Progenitor cell of endocrine pancreas (in vitro differentiated cells): ENCODE measurements at regions not wholly inside any gene's neighbourhood (a gene's known extent, or its start where the extent isn't known, plus 50 kb on each side); places are given as distances from the start of the nearest gene placed in this dataset.
A peak's percentile ranks its signal among the peaks of the same experiment; 100 is the strongest.

Source experiments
- DNase-seq: peaks from one replicate; pipeline ENCODE4 v3.0.0; 2021; ENCODE audit warnings: low spot score; ENCODE audit not compliant: unreplicated experiment
- H3K27ac Mint-ChIP-seq: 2 replicates; pipeline ENCODE4 v1.8.0; 2021; ENCODE audit warnings: mild to moderate bottlenecking, moderate library complexity, mixed read lengths
- H3K27me3 Mint-ChIP-seq: 2 replicates; pipeline ENCODE4 v1.8.0; 2021; ENCODE audit warnings: mixed read lengths
- H3K36me3 Mint-ChIP-seq: 2 replicates; pipeline ENCODE4 v1.8.0; 2022; ENCODE audit warnings: mixed read lengths; ENCODE audit not compliant: insufficient read depth
- H3K4me1 Mint-ChIP-seq: 2 replicates; pipeline ENCODE4 v1.8.0; 2021; ENCODE audit warnings: low read depth, mixed read lengths
- H3K4me3 Mint-ChIP-seq: 2 replicates; pipeline ENCODE4 v1.8.0; 2021; ENCODE audit warnings: low read depth, mild to moderate bottlenecking, moderate library complexity, mixed read lengths
- H3K9me3 Mint-ChIP-seq: 2 replicates; pipeline ENCODE4 v1.8.0; 2021; ENCODE audit warnings: low read depth, mixed read lengths
- TF ChIP-seq, protein P1 (sequence below): fragments of 200-600 bp; sonication (generic); IDR thresholded peaks from one replicate; pipeline ENCODE4 v1.5.0; 2021; ENCODE audit warnings: antibody characterized with exemption, mild to moderate bottlenecking; ENCODE audit not compliant: unreplicated experiment

DNA sequence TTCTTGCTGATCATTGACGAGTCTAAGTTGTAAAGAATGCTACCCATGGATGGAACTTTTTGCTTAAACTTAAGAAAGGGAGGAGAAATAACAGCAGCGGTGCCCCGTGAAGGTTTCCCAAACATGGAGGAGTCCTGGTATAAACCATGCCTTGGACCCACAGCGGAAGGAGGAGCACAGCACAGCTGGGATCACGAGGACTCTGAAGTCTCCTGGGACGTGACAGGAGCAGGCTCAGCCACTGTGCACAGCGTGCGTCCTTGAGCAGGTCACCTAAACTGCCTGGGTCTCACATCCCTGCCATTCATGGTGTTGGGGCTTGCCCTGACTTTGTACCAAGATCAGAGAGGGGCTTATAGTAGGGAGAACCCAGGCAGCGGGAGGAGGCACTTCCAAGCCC lies 56.1 kb upstream of the UNC93A start:
- Mint-ChIP-seq H3K27ac (peak overlapping the region; percentile 23), H3K9me3 (no peaks in the 10 kb centered on the region), H3K4me1 (peaks cover 54% of the 10 kb centered on the region), H3K27me3 (peaks cover 4% of the 10 kb centered on the region), H3K36me3 (no peaks in the 10 kb centered on the region), H3K4me3 (no peak overlapping the region)
- TF ChIP-seq, protein P1, sequence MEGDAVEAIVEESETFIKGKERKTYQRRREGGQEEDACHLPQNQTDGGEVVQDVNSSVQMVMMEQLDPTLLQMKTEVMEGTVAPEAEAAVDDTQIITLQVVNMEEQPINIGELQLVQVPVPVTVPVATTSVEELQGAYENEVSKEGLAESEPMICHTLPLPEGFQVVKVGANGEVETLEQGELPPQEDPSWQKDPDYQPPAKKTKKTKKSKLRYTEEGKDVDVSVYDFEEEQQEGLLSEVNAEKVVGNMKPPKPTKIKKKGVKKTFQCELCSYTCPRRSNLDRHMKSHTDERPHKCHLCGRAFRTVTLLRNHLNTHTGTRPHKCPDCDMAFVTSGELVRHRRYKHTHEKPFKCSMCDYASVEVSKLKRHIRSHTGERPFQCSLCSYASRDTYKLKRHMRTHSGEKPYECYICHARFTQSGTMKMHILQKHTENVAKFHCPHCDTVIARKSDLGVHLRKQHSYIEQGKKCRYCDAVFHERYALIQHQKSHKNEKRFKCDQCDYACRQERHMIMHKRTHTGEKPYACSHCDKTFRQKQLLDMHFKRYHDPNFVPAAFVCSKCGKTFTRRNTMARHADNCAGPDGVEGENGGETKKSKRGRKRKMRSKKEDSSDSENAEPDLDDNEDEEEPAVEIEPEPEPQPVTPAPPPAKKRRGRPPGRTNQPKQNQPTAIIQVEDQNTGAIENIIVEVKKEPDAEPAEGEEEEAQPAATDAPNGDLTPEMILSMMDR: no peak
- no peak for DNase-seq

DNA sequence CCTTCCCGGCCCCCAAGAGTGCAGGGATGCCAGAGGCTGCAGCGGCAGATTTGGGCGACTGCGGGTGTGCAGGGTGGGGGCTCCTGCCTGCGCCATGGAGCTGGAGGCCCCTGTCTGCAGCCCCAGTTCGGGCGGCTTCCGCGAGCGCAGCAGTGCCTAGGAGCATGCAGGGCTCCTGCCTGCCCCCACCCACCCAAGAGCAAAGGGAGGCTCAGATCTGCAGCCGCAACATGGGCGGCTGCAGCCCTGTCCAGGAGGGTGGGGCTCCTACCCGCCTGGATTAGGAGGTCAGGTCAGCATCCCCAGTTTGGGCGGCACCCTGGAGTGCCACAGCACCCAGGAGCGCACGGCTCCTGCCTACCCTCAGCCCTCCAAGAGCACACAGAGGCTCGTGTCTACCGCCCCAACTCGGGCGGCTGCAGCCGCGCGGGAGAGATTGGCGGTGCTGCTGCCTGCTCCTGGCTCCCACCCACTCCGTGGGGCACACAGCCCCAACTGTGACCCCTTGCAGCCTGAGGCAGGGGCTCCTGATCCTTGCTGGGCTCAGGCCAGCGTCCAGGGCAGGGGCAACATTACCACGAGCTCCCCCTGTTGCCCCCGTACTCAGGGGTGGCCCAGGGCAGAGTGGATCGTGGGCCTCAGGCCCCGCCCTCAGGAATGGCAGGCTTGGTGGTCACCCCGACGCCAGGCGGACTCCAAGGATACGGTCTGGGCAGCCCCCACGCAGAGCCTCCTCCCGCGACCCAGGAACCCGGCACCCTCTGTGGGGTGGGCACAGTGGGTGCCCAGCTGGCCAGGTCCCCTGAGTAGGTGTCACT lies 55.5 kb upstream of the UNC93A start:
- Mint-ChIP-seq H3K4me1 (peaks cover 59% of the 10 kb centered on the region), H3K36me3 (no peaks in the 10 kb centered on the region), H3K27me3 (peaks cover 3% of the 10 kb centered on the region), H3K27ac (no peak overlapping the region), H3K9me3 (no peaks in the 10 kb centered on the region), H3K4me3 (no peak overlapping the region)
- TF ChIP-seq, protein P1: no peak
- DNase-seq: no peak

DNA sequence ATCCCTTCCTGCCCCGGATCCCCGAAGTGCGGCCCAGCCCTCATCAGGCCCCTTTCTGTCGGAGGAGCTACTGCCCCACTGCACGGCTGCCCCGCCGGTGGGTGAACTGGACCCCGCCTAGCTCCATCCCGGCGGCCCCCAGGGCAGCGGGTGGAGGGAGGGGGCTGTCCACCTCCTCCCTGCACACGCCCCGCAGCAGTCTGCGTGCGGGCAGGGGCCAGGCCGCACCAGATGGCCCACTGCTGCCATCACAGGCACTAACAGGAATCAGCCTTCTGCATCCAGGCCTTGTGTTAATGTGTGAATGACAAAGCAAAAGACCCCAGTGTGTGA lies 54.9 kb upstream of the UNC93A start:
- no peak for DNase-seq
- peaks cover 3% of the 10 kb centered on the region for H3K27me3 Mint-ChIP-seq
- peaks cover 63% of the 10 kb centered on the region for H3K4me1 Mint-ChIP-seq
- H3K36me3 Mint-ChIP-seq: no peaks in the 10 kb centered on the region
- H3K9me3 Mint-ChIP-seq: no peaks in the 10 kb centered on the region
- no peak overlapping the region for H3K27ac Mint-ChIP-seq
- no peak overlapping the region for H3K4me3 Mint-ChIP-seq
- TF ChIP-seq, protein P1: no peak

DNA sequence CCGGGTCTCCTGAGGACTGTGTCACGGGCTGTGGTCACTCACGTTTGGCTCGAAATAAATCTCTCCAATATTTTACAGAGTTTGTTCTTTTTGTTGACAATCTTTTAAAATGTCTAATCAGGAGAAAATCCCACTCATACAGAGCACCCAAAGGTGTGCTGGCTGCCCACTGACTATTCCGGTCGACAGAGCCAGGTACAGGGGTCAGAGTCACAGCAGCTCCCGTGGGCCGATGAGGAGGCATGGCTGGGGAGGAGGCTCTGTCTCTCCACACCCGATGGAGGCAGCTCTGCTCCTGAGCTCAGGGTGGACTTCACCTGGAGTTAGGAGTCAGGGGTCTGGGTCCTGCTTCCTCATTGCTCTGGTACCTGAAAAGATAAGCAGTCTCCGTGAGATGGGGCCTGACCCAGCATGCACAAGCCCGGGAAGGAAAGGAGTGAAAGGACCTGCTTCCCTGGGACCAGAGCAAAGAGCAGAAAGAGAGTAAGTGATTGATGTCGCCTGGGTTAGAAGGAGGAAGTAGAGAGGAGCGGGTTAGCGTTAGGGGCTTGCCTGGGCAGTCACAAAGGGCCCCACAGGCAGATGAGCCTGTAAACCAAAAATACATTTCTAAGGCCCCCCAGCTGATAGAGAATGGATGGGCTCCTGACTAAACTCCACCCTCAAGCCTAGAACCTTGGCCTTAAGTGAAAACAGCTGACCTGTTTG lies 53.5 kb upstream of the UNC93A start:
- DNase-seq: no peak
- peaks cover 64% of the 10 kb centered on the region for H3K4me1 Mint-ChIP-seq
- TF ChIP-seq, protein P1: no peak
- no peak overlapping the region for H3K4me3 Mint-ChIP-seq
- H3K27me3 Mint-ChIP-seq: peaks cover 3% of the 10 kb centered on the region
- no peaks in the 10 kb centered on the region for H3K36me3 Mint-ChIP-seq
- H3K27ac Mint-ChIP-seq: peak overlapping the region; percentile 90
- no peaks in the 10 kb centered on the region for H3K9me3 Mint-ChIP-seq

DNA sequence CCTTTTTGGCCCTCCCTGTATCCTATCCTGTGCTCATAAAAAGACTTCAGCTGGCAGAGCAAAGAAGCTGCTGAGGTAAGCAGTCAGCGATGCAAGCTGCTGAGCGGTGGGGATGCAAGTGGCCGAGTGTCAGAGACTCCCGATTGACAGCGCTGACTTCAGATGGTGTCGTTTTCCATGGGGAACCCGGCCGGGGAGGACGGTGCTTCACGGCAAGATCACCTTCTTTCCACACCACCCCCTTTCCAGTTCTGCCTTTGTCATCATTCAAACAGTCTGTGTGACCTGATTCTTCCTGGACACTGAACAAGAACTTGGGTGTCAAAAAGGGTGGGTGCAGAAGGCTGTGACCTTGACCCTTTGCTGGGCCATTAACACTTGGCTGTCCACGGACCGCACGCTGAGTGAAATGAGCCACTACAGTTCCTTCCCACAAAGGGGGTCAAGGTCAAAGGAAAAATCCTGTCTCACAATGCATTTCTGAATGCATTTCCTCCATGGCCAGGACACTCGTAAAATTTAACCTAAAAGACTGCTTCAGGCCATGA lies 52.9 kb upstream of the UNC93A start:
- Mint-ChIP-seq H3K36me3 (no peaks in the 10 kb centered on the region), H3K27me3 (peaks cover 3% of the 10 kb centered on the region), H3K4me3 (no peak overlapping the region), H3K9me3 (no peaks in the 10 kb centered on the region), H3K4me1 (peaks cover 62% of the 10 kb centered on the region), H3K27ac (peak overlapping the region; percentile 90)
- DNase-seq: no peak
- TF ChIP-seq, protein P1: no peak
